Omental fat pad (tissue), 3 donors: ENCODE measurements at regions not wholly inside any gene's neighbourhood (a gene's known extent, or its start where the extent isn't known, plus 50 kb on each side); places are given as distances from the start of the nearest gene placed in this dataset.

Source experiments
- ATAC-seq: fragments of 150-250 bp; one replicate; pipeline ENCODE4 v1.9.1; 2016; ENCODE audit warnings: mild to moderate bottlenecking, moderate library complexity; ENCODE audit not compliant: low FRiP score
- DNase-seq: peaks from one replicate; pipeline ENCODE4 v3.0.0-alpha.2; 2019; ENCODE audit warnings: low spot score
- TF ChIP-seq, protein P1 (sequence below), 3 donors: fragments of 450-650 bp; IDR thresholded peaks; one replicate each; pipeline ENCODE4 v1.5.1; 2016 to 2017; ENCODE audit warnings: antibody characterized with exemption in 3 of 3, mild to moderate bottlenecking in 3 of 3, moderate library complexity in 2 of 3

DNA sequence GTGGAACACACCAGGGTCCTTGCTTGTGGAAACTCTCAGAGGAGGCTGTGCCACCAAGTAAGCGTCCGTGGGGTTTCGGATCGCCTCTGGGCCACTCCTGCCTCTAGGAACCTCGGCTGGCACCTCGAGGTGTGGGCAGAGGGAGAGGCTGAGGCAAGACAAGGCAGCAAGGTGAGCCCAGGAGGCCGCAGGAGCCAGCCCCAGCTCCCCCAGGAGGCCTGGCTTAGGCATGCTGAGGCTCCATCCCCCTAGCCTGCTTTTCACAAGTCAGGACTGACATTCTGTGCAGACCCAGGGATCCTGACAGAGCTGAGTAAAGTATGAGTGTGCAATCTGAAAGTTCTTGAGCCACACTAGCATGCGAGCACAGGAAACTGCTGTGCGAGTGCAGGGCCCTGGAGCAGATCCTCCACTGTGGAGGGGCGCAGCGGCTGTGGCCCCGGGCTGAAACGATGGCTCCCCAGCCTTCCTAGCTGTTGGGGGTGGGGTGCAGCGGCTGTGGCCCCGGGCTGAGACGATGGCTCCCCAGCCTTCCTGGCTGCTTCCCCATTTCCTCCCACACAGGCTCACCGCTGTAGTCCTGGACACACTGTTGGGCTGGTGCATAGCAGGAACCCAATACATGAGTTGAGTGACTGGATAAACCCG, 75.2 kb upstream of the CD93 start:
- TF ChIP-seq, protein P1, sequence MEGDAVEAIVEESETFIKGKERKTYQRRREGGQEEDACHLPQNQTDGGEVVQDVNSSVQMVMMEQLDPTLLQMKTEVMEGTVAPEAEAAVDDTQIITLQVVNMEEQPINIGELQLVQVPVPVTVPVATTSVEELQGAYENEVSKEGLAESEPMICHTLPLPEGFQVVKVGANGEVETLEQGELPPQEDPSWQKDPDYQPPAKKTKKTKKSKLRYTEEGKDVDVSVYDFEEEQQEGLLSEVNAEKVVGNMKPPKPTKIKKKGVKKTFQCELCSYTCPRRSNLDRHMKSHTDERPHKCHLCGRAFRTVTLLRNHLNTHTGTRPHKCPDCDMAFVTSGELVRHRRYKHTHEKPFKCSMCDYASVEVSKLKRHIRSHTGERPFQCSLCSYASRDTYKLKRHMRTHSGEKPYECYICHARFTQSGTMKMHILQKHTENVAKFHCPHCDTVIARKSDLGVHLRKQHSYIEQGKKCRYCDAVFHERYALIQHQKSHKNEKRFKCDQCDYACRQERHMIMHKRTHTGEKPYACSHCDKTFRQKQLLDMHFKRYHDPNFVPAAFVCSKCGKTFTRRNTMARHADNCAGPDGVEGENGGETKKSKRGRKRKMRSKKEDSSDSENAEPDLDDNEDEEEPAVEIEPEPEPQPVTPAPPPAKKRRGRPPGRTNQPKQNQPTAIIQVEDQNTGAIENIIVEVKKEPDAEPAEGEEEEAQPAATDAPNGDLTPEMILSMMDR (IDR thresholded peaks at IDR 0.05) = no peak
- DNase-seq (no peak), ATAC-seq (no peak)

DNA sequence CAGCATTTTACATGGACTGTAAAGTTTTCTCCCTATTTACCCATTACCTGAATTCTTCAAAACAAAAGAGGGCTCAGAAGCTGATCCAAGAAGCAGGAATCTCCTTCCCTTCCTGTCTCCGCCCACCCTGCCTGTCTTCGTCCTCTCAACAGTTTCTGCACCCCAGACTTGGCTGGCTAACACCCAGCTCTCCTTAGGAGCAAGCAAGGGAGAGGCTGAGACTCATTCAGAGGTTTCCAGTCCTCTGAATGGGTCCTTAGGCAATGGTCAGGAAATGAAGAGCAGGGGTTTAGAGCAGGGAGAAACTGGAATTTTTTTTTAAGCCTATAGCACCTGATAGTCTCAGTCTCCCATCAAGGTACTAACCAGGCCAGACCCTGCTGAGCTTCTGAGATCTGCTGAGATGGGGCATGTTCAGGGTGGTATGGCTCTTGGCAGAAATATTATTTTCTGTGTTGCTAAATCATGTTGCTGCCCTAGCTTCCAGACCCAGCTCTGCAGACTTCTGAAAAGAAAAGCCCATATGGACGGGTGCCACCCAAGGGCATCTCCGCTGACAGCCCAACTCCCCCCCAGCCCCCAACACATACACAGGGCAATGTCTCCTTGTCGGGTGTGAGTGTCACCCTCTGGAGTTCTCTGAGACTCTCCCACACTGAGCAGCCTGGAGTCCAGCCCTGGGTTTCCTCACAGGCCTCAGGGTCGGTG, 74.6 kb upstream of the CD93 start:
- TF ChIP-seq, protein P1 (IDR thresholded peaks at IDR 0.05) = no peak
- DNase-seq (no peak), ATAC-seq (no peak)

DNA sequence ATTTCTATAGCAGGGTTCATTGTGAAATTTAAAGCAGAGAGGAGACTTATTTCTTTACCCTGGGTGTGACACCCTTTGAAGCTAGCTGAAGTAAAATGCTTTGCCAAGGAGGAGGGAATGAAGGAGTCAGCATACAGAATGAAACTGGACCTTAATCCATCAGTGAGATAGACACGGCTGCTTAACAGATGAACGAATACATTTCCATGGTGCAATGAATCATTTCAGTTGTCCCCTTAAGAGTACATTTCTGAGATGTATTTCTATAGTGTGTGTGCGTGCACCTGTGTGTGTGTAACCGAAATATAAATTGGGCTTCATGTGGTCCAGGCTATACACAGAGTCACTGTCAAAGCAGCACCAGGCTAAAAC, 73.8 kb upstream of the CD93 start:
- TF ChIP-seq, protein P1 (IDR thresholded peaks at IDR 0.05) = no peak
- no peak for ATAC-seq
- no peak for DNase-seq

GRCh38 chr20:23159256-23159946, 73.3 kb upstream of the CD93 start:
- DNase-seq = no peak
- TF ChIP-seq, protein P1 (IDR thresholded peaks at IDR 0.05) = no peak
- no peak for ATAC-seq

GRCh38 chr20:23157734-23158133, 71.6 kb upstream of the CD93 start:
- no peak for DNase-seq
- ATAC-seq = no peak
- TF ChIP-seq, protein P1 (IDR thresholded peaks at IDR 0.05) = no peak

GRCh38 chr20:23156842-23157423, 70.8 kb upstream of the CD93 start:
- TF ChIP-seq, protein P1 (IDR thresholded peaks at IDR 0.05) = no peak
- no peak for DNase-seq
- no peak for ATAC-seq
